IPS-15b (cell line): ENCODE measurements at regions not wholly inside any gene's neighbourhood (a gene's known extent, or its start where the extent isn't known, plus 50 kb on each side); places are given as distances from the start of the nearest gene placed in this dataset.
"Not testable (repeated sequence)": the region's sequence is repeated elsewhere in the genome, so short reads cannot be mapped to it uniquely, and the experiment has no call there.

Experiments used
- H3K27me3 ChIP-seq: one replicate; pipeline ENCODE4 v1.6.1; 2013; ENCODE audit warnings: low read length; ENCODE audit not compliant: control insufficient read depth, insufficient read depth
- H3K36me3 ChIP-seq: one replicate; pipeline ENCODE4 v1.6.1; 2013; ENCODE audit warnings: low read length; ENCODE audit not compliant: control insufficient read depth, insufficient read depth
- H3K4me1 ChIP-seq: one replicate; pipeline ENCODE4 v1.6.1; 2013; ENCODE audit warnings: mild to moderate bottlenecking, low read length; ENCODE audit not compliant: control insufficient read depth, insufficient read depth
- H3K4me3 ChIP-seq: one replicate; pipeline ENCODE4 v1.5.1; 2013; ENCODE audit warnings: low read depth, low read length
- H3K9ac ChIP-seq: one replicate; pipeline ENCODE4 v1.6.1; 2013; ENCODE audit warnings: low read depth, mild to moderate bottlenecking, low read length
- H3K9me3 ChIP-seq: one replicate; pipeline ENCODE4 v1.6.1; 2013; ENCODE audit warnings: mild to moderate bottlenecking, low read length; ENCODE audit not compliant: control insufficient read depth, insufficient read depth

GRCh38 chr16:13378151-13378550 is 476.8 kb downstream of the SHISA9 start:
- Histone ChIP-seq H3K9me3 (no peaks in the 10 kb centered on the region), H3K4me1 (no peaks in the 10 kb centered on the region), H3K36me3 (no peaks in the 10 kb centered on the region), H3K27me3 (no peaks in the 10 kb centered on the region), H3K4me3 (no peak overlapping the region), H3K9ac (no peak overlapping the region)

- Histone ChIP-seq H3K36me3 (no peaks in the 10 kb centered on the region), H3K27me3 (no peaks in the 10 kb centered on the region)
Observed at GRCh38 chr16:13379266-13379665, 477.9 kb downstream of the SHISA9 start.

DNA sequence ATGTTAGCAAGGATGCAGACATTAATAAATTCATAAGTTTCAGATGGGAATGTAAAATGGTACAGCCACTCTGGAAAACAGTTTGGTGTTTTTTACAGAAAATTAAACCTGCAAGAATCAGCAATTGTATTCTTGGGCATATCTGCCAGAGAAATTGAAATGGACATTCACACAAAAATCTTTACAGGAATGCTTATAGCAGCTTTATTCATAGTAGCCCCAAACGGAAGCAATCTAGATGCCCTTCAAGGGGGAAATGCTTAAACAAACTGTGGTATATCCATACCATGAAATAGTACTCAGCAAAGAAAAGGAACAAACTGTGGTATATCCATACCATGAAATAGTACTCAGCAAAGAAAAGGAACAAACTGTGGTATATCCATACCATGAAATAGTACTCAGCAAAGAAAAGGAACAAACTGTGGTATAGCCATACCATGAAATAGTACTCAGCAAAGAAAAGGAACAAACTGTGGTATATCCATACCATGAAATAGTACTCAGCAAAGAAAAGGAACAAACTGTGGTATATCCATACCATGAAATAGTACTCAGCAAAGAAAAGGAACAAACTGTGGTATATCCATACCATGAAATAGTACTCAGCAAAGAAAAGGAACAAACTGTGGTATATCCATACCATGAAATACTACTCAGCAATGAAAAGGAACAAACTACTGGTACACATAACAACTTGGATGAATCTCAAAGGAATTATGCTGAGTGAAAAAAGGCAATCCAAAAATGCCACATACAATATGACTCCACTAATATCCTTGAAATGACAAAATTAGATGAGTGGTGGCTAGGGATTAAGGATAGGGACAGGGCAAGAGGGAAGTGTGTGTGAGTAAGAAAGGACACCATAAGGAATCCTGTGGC is 484.0 kb downstream of the SHISA9 start:
- H3K9ac ChIP-seq, H3K4me3 ChIP-seq, H3K36me3 ChIP-seq, H3K4me1 ChIP-seq, H3K27me3 ChIP-seq: not testable (repeated sequence)
- peaks cover 23% of the 10 kb centered on the region for H3K9me3 ChIP-seq

More at GRCh38 chr16:13379266-13379665, 477.9 kb downstream of the SHISA9 start:
- peaks cover under 1% of the 10 kb centered on the region for H3K9me3 ChIP-seq
- H3K9ac ChIP-seq: no peak overlapping the region
- H3K4me3 ChIP-seq: no peak overlapping the region
- no peaks in the 10 kb centered on the region for H3K4me1 ChIP-seq

GRCh38 chr16:13390093-13390985 is 488.9 kb downstream of the SHISA9 start:
- H3K36me3 ChIP-seq: no peaks in the 10 kb centered on the region
- no peak overlapping the region for H3K4me3 ChIP-seq
- H3K9me3 ChIP-seq: peaks cover 12% of the 10 kb centered on the region
- no peak overlapping the region for H3K9ac ChIP-seq
- no peaks in the 10 kb centered on the region for H3K4me1 ChIP-seq
- no peaks in the 10 kb centered on the region for H3K27me3 ChIP-seq

- H3K4me1 ChIP-seq: no peaks in the 10 kb centered on the region
- H3K27me3 ChIP-seq: no peaks in the 10 kb centered on the region
- no peaks in the 10 kb centered on the region for H3K36me3 ChIP-seq
- no peak overlapping the region for H3K9ac ChIP-seq
- peaks cover 7% of the 10 kb centered on the region for H3K9me3 ChIP-seq
- H3K4me3 ChIP-seq: no peak overlapping the region
Observed at GRCh38 chr16:13390986-13391305, 489.5 kb downstream of the SHISA9 start.

DNA sequence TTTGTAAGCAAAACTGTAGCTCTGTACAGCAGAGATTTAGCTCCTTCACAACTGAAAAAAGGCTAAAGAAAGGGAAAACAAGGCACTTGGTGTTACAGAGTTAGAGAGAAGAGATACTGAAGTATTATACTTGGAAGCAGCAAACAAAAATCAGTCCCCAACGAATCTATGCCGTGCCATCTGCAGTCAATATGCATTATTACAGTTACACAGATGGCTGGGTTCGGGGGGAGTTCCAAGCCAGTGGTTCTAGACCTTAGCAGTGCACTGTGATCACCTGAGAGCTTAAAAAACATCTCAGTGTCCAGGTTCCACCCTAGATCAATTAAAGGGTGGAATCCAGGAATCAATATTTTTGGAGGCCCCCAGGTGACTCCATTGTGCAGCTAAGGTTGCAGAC is 489.9 kb downstream of the SHISA9 start:
- Histone ChIP-seq H3K9me3 (peaks cover 3% of the 10 kb centered on the region), H3K4me1 (no peaks in the 10 kb centered on the region), H3K4me3 (no peak overlapping the region), H3K27me3 (no peaks in the 10 kb centered on the region), H3K36me3 (no peaks in the 10 kb centered on the region), H3K9ac (no peak overlapping the region)

DNA sequence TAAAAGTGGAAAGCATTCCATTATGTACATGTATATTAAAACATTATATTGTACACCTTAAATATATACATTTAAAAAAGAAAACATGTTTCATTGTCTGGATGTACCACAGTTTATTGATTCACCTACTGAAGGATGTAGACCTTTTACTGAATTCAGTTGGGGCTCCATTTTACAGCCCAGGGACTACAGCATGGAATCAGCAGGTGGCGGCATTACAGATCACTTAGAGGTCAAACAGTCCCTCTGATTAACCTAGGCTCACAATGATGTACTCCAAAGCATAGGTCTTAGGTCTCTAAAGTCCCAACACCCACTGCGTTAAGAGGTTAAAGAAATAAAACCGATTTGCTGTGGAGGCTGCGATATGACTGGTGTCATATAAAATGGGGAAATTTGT is 490.9 kb downstream of the SHISA9 start:
- H3K9ac ChIP-seq: no peak overlapping the region
- H3K36me3 ChIP-seq: no peaks in the 10 kb centered on the region
- no peak overlapping the region for H3K4me3 ChIP-seq
- H3K9me3 ChIP-seq: no peaks in the 10 kb centered on the region
- H3K4me1 ChIP-seq: no peaks in the 10 kb centered on the region
- no peaks in the 10 kb centered on the region for H3K27me3 ChIP-seq

DNA sequence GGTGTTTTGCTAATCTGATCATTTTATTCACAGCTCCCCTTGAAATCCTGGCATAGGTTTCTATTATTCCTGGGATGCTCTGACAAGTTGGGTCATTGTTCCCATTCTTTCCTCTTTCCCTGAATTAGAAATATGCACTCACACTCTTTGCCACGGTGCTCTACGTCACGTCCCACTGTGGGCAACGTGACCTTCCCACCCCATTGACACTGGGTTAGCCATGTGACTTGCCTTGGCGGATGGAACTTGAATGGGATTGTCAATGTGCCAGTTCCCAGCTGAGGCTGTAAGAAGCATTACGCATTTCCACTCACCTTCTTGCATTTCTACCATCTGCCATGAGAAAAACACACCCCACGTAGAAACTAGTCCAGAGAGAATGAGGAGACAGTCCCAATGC is 492.4 kb downstream of the SHISA9 start:
- H3K9ac ChIP-seq: no peak overlapping the region
- no peaks in the 10 kb centered on the region for H3K9me3 ChIP-seq
- no peaks in the 10 kb centered on the region for H3K27me3 ChIP-seq
- H3K36me3 ChIP-seq: no peaks in the 10 kb centered on the region
- H3K4me1 ChIP-seq: no peaks in the 10 kb centered on the region
- no peak overlapping the region for H3K4me3 ChIP-seq

DNA sequence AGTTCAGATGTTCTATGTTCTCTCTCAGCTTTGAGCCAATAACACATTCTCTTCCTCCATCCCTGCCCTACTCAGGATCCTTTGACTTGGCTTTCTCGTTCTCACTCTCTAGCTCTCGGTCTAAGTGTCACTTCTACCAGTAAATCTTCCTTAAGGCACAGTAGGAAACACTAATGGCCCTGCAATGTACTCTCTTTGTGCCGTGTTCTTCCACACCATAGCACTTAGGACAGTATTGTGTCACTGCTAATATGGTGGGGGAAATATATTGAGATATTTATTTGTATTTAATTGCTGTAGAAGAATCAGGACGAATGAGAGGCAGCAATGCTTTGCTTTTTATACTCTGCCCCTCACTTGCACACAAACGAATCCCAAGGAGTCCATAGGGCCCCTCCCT is 493.1 kb downstream of the SHISA9 start:
- Histone ChIP-seq H3K4me1 (no peaks in the 10 kb centered on the region), H3K27me3 (no peaks in the 10 kb centered on the region), H3K9me3 (no peaks in the 10 kb centered on the region), H3K36me3 (no peaks in the 10 kb centered on the region), H3K9ac (no peak overlapping the region), H3K4me3 (no peak overlapping the region)

DNA sequence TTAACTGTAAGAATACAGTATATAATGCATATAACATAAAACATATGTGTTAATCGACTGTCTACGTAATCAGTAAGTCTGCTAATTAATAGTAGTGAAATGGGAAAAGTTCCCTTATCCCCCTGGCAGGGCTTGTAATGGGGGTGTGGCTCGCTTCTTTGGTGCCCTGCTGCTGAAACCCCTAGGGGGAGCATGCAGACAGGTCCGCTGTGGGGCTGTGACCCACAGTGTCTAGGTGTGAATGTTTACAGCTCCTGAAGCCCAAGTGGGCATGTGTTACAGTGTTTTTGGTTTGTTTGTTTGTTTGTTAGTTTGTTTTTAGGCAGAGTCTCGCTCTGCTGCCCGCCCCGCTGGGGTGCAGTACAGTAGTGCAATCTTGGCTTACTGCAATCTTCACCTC is 495.7 kb downstream of the SHISA9 start:
- Histone ChIP-seq H3K9me3 (no peaks in the 10 kb centered on the region), H3K4me3 (no peak overlapping the region), H3K9ac (no peak overlapping the region), H3K27me3 (no peaks in the 10 kb centered on the region), H3K4me1 (no peaks in the 10 kb centered on the region), H3K36me3 (no peaks in the 10 kb centered on the region)

DNA sequence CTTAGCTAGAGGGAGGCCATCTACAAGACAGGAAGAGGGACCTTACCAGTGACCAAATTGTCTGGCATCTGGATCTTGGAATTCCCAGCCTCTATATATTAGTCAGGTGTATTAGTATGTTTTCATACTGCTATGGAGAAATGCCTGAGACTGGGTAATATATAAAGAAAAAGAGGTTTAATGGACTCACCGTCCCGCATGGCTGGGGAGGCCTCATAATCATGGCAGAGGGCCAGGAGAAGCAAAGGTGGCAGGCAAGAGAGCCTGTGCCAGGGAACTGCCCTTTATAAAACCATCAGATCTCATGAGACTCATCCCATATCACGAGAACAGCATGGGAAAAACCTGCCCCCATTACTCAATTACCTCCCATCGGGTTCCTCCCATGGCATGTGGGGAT is 500.2 kb downstream of the SHISA9 start:
- Histone ChIP-seq H3K9ac (no peak overlapping the region), H3K9me3 (no peaks in the 10 kb centered on the region), H3K36me3 (no peaks in the 10 kb centered on the region), H3K4me1 (no peaks in the 10 kb centered on the region), H3K4me3 (no peak overlapping the region), H3K27me3 (no peaks in the 10 kb centered on the region)

- Histone ChIP-seq H3K9ac (no peak overlapping the region), H3K4me3 (no peak overlapping the region), H3K4me1 (no peaks in the 10 kb centered on the region), H3K9me3 (no peaks in the 10 kb centered on the region), H3K36me3 (no peaks in the 10 kb centered on the region), H3K27me3 (no peaks in the 10 kb centered on the region)
Observed at GRCh38 chr16:13402601-13403000, 501.2 kb downstream of the SHISA9 start.
